Chondrocyte (in vitro differentiated cells): ENCODE measurements at regions not wholly inside any gene's neighbourhood (a gene's known extent, or its start where the extent isn't known, plus 50 kb on each side); places are given as distances from the start of the nearest gene placed in this dataset.

Experiments used
- DNase-seq: peaks from one replicate; pipeline ENCODE4 v3.0.0; 2021; ENCODE audit warnings: mixed read lengths, low spot score
- H3K27ac Mint-ChIP-seq: one replicate; pipeline ENCODE4 v1.8.0; 2021; ENCODE audit warnings: mild to moderate bottlenecking, moderate library complexity, mixed read lengths; ENCODE audit not compliant: unreplicated experiment
- H3K27me3 Mint-ChIP-seq: 2 replicates; pipeline ENCODE4 v1.8.0; 2021; ENCODE audit warnings: low read depth, mixed read lengths
- H3K36me3 Mint-ChIP-seq: 2 replicates; pipeline ENCODE4 v1.8.0; 2021; ENCODE audit warnings: low read depth, mixed read lengths
- H3K4me1 Mint-ChIP-seq: 2 replicates; pipeline ENCODE4 v1.8.0; 2021; ENCODE audit warnings: low read depth, mild to moderate bottlenecking, mixed read lengths
- H3K4me3 Mint-ChIP-seq: one replicate; pipeline ENCODE4 v1.8.0; 2021; ENCODE audit warnings: mild to moderate bottlenecking, moderate library complexity, mixed read lengths; ENCODE audit not compliant: unreplicated experiment
- H3K9me3 Mint-ChIP-seq: 2 replicates; pipeline ENCODE4 v1.8.0; 2021; ENCODE audit warnings: low read depth, mixed read lengths
- CTCF ChIP-seq: fragments of 200-600 bp; sonication (generic); IDR thresholded peaks from 2 replicates; pipeline ENCODE4 v1.5.0; 2021; ENCODE audit warnings: antibody characterized with exemption, mild to moderate bottlenecking, moderate library complexity

- no peak for DNase-seq
- Mint-ChIP-seq H3K9me3 (peaks cover 32% of the 10 kb centered on the region), H3K4me3 (no peak overlapping the region), H3K4me1 (peaks cover 15% of the 10 kb centered on the region), H3K27ac (no peak overlapping the region), H3K27me3 (no peaks in the 10 kb centered on the region), H3K36me3 (no peaks in the 10 kb centered on the region)
- TF ChIP-seq CTCF, result no peak
These were observed 485.5 kb downstream of the NAF1 start for GRCh38 chr4:162681212-162681611.

- no peaks in the 10 kb centered on the region for H3K36me3 Mint-ChIP-seq
- H3K27ac Mint-ChIP-seq, result no peak overlapping the region
- H3K4me1 Mint-ChIP-seq, result no peaks in the 10 kb centered on the region
- no peak overlapping the region for H3K4me3 Mint-ChIP-seq
- no peak for TF ChIP-seq CTCF
- H3K27me3 Mint-ChIP-seq, result no peaks in the 10 kb centered on the region
- H3K9me3 Mint-ChIP-seq, result peaks cover 38% of the 10 kb centered on the region
- DNase-seq, result no peak
These were observed 491.0 kb downstream of the NAF1 start for GRCh38 chr4:162675661-162676060.

- Mint-ChIP-seq H3K4me3 (no peak overlapping the region), H3K27ac (no peak overlapping the region), H3K36me3 (no peaks in the 10 kb centered on the region), H3K9me3 (peaks cover 7% of the 10 kb centered on the region), H3K4me1 (no peaks in the 10 kb centered on the region), H3K27me3 (no peaks in the 10 kb centered on the region)
- DNase-seq, result no peak
- TF ChIP-seq CTCF, result no peak
These were observed 498.1 kb upstream of the FSTL5 start for GRCh38 chr4:162661913-162662312.

GRCh38 chr4:162659716-162660115 is 495.9 kb upstream of the FSTL5 start:
- no peaks in the 10 kb centered on the region for H3K9me3 Mint-ChIP-seq
- TF ChIP-seq CTCF, result no peak
- no peaks in the 10 kb centered on the region for H3K4me1 Mint-ChIP-seq
- no peak overlapping the region for H3K4me3 Mint-ChIP-seq
- no peak for DNase-seq
- H3K36me3 Mint-ChIP-seq, result no peaks in the 10 kb centered on the region
- H3K27me3 Mint-ChIP-seq, result peaks cover 2% of the 10 kb centered on the region
- H3K27ac Mint-ChIP-seq, result no peak overlapping the region

- peaks cover 2% of the 10 kb centered on the region for H3K27me3 Mint-ChIP-seq
- no peak for TF ChIP-seq CTCF
- H3K4me1 Mint-ChIP-seq, result no peaks in the 10 kb centered on the region
- H3K36me3 Mint-ChIP-seq, result no peaks in the 10 kb centered on the region
- DNase-seq, result no peak
- no peaks in the 10 kb centered on the region for H3K9me3 Mint-ChIP-seq
- no peak overlapping the region for H3K27ac Mint-ChIP-seq
- no peak overlapping the region for H3K4me3 Mint-ChIP-seq
These were observed 494.2 kb upstream of the FSTL5 start for GRCh38 chr4:162657966-162658365.
